Stromal cell of bone marrow (primary cell): ENCODE measurements at regions not wholly inside any gene's neighbourhood (a gene's known extent, or its start where the extent isn't known, plus 50 kb on each side); places are given as distances from the start of the nearest gene placed in this dataset.
"Not testable (repeated sequence)": the region's sequence is repeated elsewhere in the genome, so short reads cannot be mapped to it uniquely, and the experiment has no call there.

Source experiments
- DNase-seq: peaks from one replicate; pipeline ENCODE4 v3.0.0-alpha.2; 2012; ENCODE audit warnings: low read depth

GRCh38 chr17:34015253-34015652 is 239.8 kb upstream of the CCL2 start:
- DNase-seq, result no peak

GRCh38 chr17:34024386-34024785 is 230.7 kb upstream of the CCL2 start:
- no peak for DNase-seq

GRCh38 chr17:34024806-34025551 is 230.1 kb upstream of the CCL2 start:
- no peak for DNase-seq

GRCh38 chr17:34030601-34031000 is 224.5 kb upstream of the CCL2 start:
- not testable (repeated sequence) for DNase-seq

- DNase-seq, result not testable (repeated sequence)
These were observed 222.8 kb upstream of the CCL2 start for GRCh38 chr17:34032305-34032704.

GRCh38 chr17:34038786-34039185 is 216.3 kb upstream of the CCL2 start:
- not testable (repeated sequence) for DNase-seq

- DNase-seq, result not testable (repeated sequence)
These were observed 215.9 kb upstream of the CCL2 start for GRCh38 chr17:34039213-34039612.

- not testable (repeated sequence) for DNase-seq
These were observed 215.1 kb upstream of the CCL2 start for GRCh38 chr17:34039759-34040555.

GRCh38 chr17:34045990-34046389 is 209.1 kb upstream of the CCL2 start:
- DNase-seq, result no peak

- DNase-seq, result no peak
These were observed 204.0 kb upstream of the CCL2 start for GRCh38 chr17:34051046-34051445.

GRCh38 chr17:34054495-34054894 is 200.6 kb upstream of the CCL2 start:
- DNase-seq, result no peak

GRCh38 chr17:34055606-34056005 is 199.5 kb upstream of the CCL2 start:
- DNase-seq, result no peak

- no peak for DNase-seq
These were observed 195.5 kb upstream of the CCL2 start for GRCh38 chr17:34059423-34060220.

- no peak for DNase-seq
These were observed 188.6 kb upstream of the CCL2 start for GRCh38 chr17:34066528-34066927.

GRCh38 chr17:34067011-34067410 is 188.1 kb upstream of the CCL2 start:
- DNase-seq, result no peak

- DNase-seq, result no peak
These were observed 186.5 kb upstream of the CCL2 start for GRCh38 chr17:34068571-34068970.

GRCh38 chr17:34070712-34071111 is 184.4 kb upstream of the CCL2 start:
- no peak for DNase-seq

GRCh38 chr17:34071886-34072420 is 183.1 kb upstream of the CCL2 start:
- DNase-seq, result no peak

- DNase-seq, result no peak
These were observed 180.0 kb upstream of the CCL2 start for GRCh38 chr17:34075076-34075475.

GRCh38 chr17:34076743-34077631 is 178.1 kb upstream of the CCL2 start:
- DNase-seq, result no peak

GRCh38 chr17:34081269-34081668 is 173.8 kb upstream of the CCL2 start:
- no peak for DNase-seq
